ENCODE measurements at regions not wholly inside any gene's neighbourhood (a gene's known extent, or its start where the extent isn't known, plus 50 kb on each side); places are given as distances from the start of the nearest gene placed in this dataset.

- no peak for DNase-seq (ENCODE audit: extremely low read depth in 1 of 2, low read depth in 1 of 2)
Observed at GRCh38 chr22:49160261-49161001, 667.2 kb downstream of the BRD1 start.

DNA sequence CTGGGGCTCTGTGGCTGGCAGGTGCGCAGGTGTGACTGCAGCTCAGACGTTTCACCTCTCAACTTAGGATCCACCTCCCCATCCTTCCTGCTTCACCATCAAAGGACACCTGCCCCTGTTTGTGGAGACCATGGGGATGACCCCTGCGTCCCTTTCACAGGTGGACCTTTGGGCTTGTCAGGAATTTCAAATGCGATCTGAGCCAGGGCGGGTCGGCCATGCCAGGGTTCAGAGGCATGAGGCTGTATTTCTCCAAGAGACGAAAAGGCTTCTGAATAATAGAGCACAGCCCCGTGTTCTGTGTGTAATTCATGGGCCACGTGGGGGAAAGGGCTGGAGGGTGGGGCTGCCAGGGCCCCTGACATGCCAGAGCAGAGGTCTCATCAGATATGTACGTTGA is 668.0 kb downstream of the BRD1 start:
- no peak for DNase-seq (ENCODE audit: extremely low read depth in 1 of 2, low read depth in 1 of 2)

- DNase-seq (ENCODE audit: extremely low read depth in 1 of 2, low read depth in 1 of 2): no peak
Observed at GRCh38 chr22:49158741-49159564, 668.7 kb downstream of the BRD1 start.

GRCh38 chr22:49157529-49158339 is 669.9 kb downstream of the BRD1 start:
- DNase-seq (ENCODE audit: extremely low read depth in 1 of 2, low read depth in 1 of 2): no peak

GRCh38 chr22:49156662-49157285 is 670.9 kb downstream of the BRD1 start:
- DNase-seq (ENCODE audit: extremely low read depth in 1 of 2, low read depth in 1 of 2): no peak

DNA sequence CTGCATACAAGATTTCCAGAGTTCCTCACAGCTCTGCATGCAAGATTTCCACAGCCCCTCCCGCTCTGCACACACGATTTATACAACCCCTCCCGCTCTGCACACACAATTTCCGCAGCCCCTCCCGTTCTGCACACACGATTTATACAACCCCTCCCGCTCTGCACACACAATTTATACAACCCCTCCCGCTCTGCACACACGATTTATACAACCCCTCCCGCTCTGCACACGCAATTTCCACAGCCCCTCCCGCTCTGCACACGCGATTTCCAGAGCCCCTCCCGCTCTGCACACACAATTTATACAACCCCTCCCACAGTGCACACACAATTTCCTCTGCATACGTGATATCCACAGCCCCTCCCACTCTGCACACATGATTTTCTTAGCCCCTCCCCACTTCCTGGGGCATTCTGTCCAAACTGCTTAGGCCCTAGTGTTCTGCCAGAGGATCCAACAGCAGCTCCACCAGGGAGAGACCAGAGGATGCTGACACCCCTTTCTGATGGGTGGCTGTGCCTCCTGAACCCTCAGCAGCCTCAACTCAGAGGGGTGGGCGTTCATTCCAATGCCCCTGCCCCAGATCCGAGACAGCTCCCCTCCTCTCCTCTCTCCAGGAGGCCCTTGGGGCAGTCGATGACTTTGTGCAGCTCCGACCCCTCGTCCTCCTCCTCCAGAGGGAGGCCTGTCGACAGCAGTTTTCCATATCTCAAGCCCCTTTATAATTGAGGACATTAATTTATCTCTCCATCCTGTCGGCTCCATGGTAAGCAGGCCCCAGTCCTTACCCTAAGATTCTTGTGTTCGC is 671.7 kb downstream of the BRD1 start:
- DNase-seq (ENCODE audit: extremely low read depth in 1 of 2, low read depth in 1 of 2): no peak

GRCh38 chr22:49155039-49155769 is 672.5 kb downstream of the BRD1 start:
- no peak for DNase-seq (ENCODE audit: extremely low read depth in 1 of 2, low read depth in 1 of 2)

GRCh38 chr22:49154433-49154832 is 673.2 kb downstream of the BRD1 start:
- no peak for DNase-seq (ENCODE audit: extremely low read depth in 1 of 2, low read depth in 1 of 2)

- no peak for DNase-seq (ENCODE audit: extremely low read depth in 1 of 2, low read depth in 1 of 2)
Observed at GRCh38 chr22:49153921-49154320, 673.8 kb downstream of the BRD1 start.

DNA sequence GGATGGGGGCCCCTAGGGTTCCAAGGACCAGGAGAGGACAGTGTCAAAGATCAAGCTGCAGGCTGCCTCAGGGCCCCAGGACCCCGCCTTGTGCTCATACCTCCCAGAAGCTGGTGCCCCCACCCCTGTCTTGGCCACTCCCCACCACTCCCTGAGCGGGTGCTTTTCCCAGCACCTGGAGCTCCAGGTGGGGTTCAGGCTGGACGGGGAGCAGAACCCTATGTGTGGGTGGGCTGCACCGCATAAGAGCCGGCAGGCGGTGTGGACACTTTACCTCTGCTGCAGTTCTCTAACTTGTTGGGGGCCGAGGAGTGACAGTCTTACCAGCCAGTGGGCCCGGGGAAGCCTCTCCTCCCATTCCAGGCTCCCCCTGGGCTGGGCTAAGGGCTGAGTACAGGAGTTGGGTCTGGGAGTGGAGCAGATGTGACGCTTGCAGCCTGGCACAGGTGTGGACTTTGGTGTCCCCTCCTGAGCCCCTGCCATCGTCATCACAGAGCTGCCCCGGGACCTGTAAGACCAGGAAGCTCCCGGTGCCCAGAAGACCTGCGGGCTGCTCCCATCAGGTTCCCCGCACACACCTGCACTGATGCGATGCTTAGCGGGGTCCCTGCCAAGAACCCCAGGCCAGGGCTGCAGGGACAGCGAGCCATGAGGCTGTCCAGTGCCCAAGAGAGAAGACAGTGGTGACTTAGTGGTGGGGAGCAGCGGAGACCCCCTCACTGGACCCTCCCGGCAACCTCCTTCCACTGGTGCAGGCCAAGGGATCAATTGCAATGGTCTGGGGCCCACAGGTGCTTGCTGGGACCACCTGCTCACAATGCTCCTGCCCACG is 674.5 kb downstream of the BRD1 start:
- DNase-seq (ENCODE audit: extremely low read depth in 1 of 2, low read depth in 1 of 2): no peak

GRCh38 chr22:49152127-49152938 is 675.3 kb downstream of the BRD1 start:
- no peak for DNase-seq (ENCODE audit: extremely low read depth in 1 of 2, low read depth in 1 of 2)

GRCh38 chr22:49151256-49152126 is 676.2 kb downstream of the BRD1 start:
- DNase-seq (ENCODE audit: extremely low read depth in 1 of 2, low read depth in 1 of 2): no peak

- DNase-seq (ENCODE audit: extremely low read depth in 1 of 2, low read depth in 1 of 2): no peak
Observed at GRCh38 chr22:49150801-49151221, 676.9 kb downstream of the BRD1 start.

GRCh38 chr22:49149721-49150608 is 677.7 kb downstream of the BRD1 start:
- DNase-seq (ENCODE audit: extremely low read depth in 1 of 2, low read depth in 1 of 2): no peak

DNA sequence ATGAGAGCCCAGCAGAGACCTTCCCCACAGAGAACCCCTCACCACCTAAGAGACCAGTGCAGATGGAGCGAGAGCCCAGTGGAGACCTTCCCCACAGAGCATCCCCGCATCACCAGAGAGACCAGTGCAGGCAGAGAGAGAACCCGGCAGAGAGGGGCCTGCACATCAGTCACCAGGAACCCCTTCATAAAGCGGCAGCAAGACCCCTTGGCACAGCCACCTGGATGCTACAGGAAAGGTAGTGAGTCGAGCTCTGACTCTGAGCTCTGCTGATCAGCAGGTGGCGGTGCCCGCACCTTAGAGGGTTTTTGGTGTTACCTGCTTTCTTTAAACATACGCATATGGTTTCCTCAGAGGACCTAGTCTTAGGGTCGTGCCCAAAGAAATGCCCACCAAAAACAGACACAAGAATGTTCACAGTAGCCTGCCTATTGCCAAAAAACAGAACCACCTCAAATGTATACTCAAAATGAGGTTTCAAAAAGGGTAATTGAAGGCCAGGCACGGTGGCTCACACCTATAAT is 678.7 kb downstream of the BRD1 start:
- no peak for DNase-seq (ENCODE audit: extremely low read depth in 1 of 2, low read depth in 1 of 2)
